Activated CD4-positive, alpha-beta T cell treated with anti-CD3 and anti-CD28 coated beads, Interleukin-10, Interleukin-2, amounts not matched to agents 100 ng/mL and 50 ng/mL, durations not matched to agents 16 hours and 8 hours (primary cell): ENCODE measurements at regions not wholly inside any gene's neighbourhood (a gene's known extent, or its start where the extent isn't known, plus 50 kb on each side); places are given as distances from the start of the nearest gene placed in this dataset.

Experiments used
- DNase-seq: peaks from one replicate; pipeline ENCODE4 v3.0.0-alpha.2; 2020

- DNase-seq: no peak
Measured at GRCh38 chr13:107067381-107067780, 499.4 kb upstream of the ARGLU1 start.

- DNase-seq: no peak
Measured at GRCh38 chr13:107066355-107066754, 498.4 kb upstream of the ARGLU1 start.

GRCh38 chr13:107065036-107065435, 497.1 kb upstream of the ARGLU1 start:
- DNase-seq: no peak

- no peak for DNase-seq
Measured at GRCh38 chr13:107057028-107057631, 489.2 kb upstream of the ARGLU1 start.

- no peak for DNase-seq
Measured at GRCh38 chr13:107043021-107043956, 475.4 kb upstream of the ARGLU1 start.

- no peak for DNase-seq
Measured at GRCh38 chr13:107035778-107036177, 467.8 kb upstream of the ARGLU1 start.

- no peak for DNase-seq
Measured at GRCh38 chr13:107035186-107035585, 467.2 kb upstream of the ARGLU1 start.

GRCh38 chr13:107034236-107034872, 466.4 kb upstream of the ARGLU1 start:
- DNase-seq: no peak

GRCh38 chr13:107031716-107032115, 463.8 kb upstream of the ARGLU1 start:
- no peak for DNase-seq

GRCh38 chr13:107028751-107029150, 460.8 kb upstream of the ARGLU1 start:
- DNase-seq: no peak

GRCh38 chr13:107025991-107026390, 458.1 kb upstream of the ARGLU1 start:
- DNase-seq: no peak

GRCh38 chr13:107023335-107023734, 455.4 kb upstream of the ARGLU1 start:
- no peak for DNase-seq

- no peak for DNase-seq
Measured at GRCh38 chr13:107020393-107020792, 452.5 kb upstream of the ARGLU1 start.

GRCh38 chr13:107018285-107018684, 450.3 kb upstream of the ARGLU1 start:
- no peak for DNase-seq

- DNase-seq: no peak
Measured at GRCh38 chr13:107006661-107007060, 438.7 kb upstream of the ARGLU1 start.

- DNase-seq: no peak
Measured at GRCh38 chr13:107005577-107005976, 437.6 kb upstream of the ARGLU1 start.

- DNase-seq: no peak
Measured at GRCh38 chr13:107003911-107004310, 436.0 kb upstream of the ARGLU1 start.

- no peak for DNase-seq
Measured at GRCh38 chr13:106998664-106999063, 430.7 kb upstream of the ARGLU1 start.

- no peak for DNase-seq
Measured at GRCh38 chr13:106997696-106998095, 429.8 kb upstream of the ARGLU1 start.

- no peak for DNase-seq
Measured at GRCh38 chr13:106996867-106997618, 429.1 kb upstream of the ARGLU1 start.

- no peak for DNase-seq
Measured at GRCh38 chr13:106990594-106990993, 422.7 kb upstream of the ARGLU1 start.

GRCh38 chr13:106989876-106990275, 421.9 kb upstream of the ARGLU1 start:
- no peak for DNase-seq

GRCh38 chr13:106987427-106987785, 419.5 kb upstream of the ARGLU1 start:
- no peak for DNase-seq
